ENCODE measurements at regions not wholly inside any gene's neighbourhood (a gene's known extent, or its start where the extent isn't known, plus 50 kb on each side); places are given as distances from the start of the nearest gene placed in this dataset.
"Not testable (repeated sequence)": the region's sequence is repeated elsewhere in the genome, so short reads cannot be mapped to it uniquely, and the experiment has no call there.

DNA sequence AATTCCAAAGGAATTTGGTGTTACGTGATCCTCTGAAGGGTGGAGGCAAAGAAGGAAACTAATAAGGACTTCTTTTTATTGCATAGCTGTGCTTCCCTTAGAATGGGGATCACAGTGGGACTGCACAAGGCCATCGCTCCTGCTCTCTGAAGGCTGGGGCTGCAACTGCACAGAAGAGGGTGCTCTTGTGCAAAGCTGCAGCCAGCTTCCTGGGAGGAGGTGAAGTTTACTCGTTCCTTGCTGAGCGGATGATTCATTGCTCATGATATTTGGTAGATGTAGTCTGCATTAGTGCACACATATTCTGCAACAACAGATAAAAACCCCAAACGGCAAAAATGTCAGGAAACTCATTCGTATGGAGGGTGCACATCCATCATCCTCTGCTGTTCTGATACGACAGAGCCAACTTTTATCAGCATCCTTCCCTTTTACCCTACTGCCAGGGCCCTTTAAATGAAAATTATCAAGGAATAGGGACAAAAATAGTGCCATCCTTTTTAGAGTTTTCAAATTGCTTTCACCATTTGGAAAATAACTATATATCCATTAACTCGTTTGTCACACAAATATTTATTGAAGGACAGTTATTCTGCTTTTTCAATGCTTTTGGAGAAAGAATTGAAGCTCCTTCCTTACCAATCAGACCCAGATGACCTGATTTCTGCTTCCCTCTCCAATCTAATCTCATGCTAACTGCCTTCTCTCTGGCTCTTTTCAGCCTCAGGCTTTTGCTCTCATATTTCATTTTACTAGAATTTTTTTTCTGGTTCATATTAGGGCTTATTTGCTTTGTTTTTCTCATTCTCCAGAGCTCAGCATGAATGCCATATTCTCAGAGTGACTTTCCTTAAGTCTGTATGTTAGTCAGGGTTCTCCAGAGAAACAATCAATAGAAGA, 263.6 kb downstream of the DUSP10 start:
- no peak for FAIRE-seq

DNA sequence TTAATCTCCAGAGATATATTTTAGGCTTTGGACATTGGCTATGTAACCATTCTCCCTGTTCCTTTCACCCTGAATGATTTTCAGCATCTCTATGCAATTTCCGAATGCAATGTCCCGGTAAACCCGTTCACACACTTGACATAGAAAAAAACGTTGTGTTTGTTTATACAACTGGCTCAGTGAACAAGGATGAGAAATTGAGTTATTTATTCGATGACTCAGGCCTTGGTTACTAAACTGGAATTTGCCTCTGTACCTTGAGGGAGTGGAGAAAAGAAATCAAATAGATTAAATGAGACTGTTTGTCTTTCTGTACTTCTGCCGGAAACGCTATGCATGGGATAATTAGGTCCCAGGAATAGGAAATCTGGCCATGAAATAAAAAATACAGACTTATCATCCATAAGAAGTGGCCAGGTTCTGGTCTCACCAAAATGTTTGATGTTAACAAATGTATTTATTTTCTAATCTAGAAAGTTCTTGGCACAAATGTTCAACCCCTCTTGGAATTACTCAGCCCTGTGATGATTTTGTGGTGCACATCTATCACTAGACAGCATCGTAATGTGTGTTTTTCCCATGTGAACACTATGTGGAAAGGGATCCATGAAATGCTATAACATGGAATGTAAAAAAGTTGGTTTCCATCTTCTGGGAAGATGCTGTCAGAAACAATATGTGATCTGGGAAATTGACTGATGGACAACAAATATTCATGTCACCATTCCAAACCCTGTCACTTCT, 253.9 kb downstream of the DUSP10 start:
- FAIRE-seq: no peak

DNA sequence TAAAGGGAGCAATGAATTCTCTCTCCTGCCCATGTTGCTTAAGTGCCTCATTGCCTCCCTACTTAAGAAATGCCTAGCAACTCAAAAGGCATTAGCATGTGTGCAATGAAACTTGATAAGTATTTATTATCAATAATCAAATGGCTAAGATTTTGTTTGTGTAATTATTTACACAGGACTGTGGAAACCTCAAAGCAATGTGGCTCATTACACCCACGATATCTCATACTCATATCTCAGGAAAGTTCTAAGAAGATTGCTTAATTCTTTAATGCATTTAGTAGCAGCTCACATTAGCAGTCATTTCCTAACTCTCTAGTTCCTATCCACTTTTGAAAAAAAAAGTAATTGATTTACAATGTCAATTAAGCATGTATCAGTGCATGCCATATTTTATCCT, 253.3 kb downstream of the DUSP10 start:
- FAIRE-seq: no peak

DNA sequence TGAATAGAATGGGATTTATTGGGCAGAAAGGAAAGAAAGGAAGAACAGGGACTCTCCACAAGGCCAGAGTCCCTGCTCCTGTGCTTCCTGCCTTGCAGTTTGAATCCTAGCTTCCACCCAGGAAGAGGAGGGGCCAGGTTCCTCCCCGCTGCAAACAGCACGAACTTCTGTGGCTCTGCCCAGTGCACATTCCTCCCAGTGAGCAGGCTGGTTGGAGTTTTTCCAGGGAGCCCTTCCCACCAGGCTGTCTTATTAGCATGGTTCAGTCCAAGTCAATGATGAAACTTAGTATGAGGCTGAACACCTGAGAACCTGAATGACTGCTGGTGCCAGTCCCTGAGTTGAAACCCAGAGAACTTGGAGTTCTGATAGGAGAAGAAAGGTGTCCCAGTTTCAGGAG, 247.2 kb downstream of the DUSP10 start:
- no peak for FAIRE-seq

DNA sequence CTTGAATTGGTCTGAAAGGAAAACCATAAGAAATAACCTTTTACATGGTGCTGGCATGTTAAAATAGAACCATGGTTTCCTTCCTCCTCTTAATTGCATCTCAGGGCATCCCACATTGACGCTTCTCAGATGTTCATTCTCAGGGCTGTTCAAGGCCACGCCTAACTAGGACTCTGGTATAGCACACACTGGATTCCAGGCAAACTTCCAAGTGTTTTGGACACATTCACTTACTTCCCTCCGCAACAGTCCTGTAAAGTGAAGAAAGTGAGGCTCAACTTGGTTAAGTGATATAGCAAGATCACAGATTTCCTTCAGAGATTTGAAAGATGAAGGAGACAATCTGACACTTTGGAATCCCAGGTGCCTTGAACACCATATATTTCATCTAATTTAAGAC, 244.8 kb downstream of the DUSP10 start:
- FAIRE-seq: no peak

DNA sequence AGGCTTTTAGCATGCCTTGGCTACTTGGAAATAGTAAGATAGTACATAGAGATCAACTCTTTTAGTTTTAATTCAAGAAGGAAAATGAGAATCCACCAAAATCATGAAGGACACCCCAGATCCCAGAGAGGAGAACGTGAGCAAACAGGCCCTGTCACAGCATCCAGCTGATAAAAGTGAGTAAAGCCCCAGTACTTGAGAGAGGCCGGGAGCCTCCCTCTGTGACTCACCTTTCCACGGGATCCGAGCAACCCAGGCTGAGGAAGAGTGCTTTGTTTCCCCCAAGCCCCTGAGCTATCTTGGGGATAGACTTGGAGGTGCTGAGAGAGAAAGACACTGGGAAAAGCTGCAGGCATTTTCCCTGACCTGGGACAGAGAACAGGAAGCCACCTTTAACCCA, 238.6 kb downstream of the DUSP10 start:
- no peak for FAIRE-seq

DNA sequence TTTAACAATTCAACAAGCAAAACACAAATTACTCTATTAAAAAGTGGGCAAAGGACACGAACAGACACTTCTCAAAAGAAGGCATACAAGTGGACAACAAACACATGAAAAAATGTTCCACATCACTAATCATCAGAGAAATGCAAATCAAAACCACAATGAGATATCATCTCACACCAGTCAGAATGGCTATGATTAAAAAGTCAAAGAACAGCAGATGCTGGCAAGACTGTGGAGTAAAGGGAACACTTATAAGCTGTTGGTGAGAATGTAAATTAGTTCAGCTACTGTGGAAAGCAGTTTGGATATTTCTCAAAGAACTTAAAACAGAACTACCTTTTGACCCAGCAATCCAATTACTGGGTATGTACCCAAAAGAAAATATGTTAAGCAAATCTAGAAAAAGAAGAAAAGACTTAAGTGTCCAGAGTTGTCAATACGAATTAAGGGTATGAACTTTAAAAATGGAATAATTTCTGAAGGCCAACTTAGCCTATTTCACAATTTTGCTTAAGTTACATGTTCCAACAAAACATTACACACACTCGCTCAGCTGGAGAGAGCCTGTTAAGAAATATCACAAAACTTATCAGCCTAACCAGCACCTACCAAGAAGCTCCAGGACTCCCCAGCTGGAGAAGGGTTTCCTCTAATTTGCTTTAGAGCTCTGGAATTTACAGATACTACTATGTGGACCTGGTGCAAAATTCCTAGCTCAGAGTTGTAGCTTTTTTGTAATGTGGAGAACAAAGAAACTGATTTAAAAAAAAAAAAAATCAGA, 232.1 kb downstream of the DUSP10 start:
- no peak for FAIRE-seq

DNA sequence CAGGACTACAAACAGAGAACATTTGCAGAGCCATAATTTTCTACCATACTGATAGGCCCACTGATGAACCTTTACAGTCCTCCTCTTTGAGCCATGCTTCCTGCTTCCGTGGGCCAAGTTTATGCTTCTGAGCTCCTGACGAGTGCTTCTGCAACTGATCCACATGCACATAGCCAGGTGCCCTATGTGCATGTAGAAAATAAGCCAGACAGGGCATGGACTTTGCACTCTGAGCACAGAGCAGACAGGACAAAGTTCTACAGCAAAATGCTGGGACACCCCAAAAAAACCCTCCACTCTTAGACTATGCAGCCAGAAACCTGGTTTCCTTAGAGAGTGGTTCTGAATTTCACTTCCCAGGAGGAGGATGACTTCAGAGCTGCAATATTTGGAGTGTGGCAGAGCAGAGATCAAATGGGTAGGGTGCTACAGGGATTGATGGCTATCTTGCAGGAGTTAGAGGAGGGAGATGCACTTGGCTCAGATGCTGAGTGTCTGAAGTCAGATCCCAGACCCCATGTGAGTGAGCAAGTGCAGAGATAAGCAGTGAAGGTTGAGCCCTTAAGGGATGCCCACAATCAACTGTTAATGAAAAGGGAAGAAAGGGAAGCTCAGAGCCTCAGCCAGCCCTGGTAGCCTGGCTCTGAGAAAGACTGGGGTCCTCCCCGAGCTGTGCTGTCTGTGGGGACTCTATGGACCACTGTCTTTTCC, 230.9 kb downstream of the DUSP10 start:
- FAIRE-seq: no peak

DNA sequence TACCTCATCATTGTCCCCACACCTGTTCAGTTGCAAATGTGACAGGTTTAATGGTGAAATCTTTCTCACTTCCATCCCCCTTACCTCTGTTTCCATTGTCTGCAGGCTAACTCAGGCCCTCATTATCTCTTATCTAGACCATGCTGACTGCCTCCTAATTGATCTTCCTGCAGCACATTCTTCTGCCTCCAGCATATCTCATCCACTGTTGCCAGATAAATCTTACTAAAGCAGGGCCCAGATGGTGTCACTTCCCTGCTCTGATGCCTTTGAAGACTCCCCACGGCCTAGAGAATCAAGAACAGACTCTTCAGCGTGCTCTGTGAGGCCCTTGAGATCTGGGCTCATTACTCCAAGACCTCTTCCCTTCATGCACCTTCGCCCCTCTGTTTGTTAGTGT, 230.1 kb downstream of the DUSP10 start:
- FAIRE-seq: no peak

DNA sequence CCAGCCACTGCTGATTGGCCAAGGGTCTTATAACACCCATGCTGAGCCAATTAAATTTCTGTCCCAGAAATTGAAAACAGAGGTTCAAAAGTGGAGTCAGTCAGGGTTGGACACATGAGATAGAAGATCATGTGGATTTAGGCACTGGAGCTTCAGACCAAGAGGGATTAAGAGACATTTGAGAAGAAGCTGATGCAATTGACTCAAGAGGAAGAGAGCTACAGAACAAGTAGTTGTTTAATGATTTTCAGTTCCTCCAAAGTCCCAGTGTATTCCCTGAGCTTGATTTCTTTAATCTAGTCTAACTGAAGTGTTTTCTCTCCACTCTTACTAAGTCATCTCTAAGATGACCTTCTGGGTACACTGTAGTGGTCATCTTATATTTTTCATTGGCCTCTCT, 227.1 kb downstream of the DUSP10 start:
- no peak for FAIRE-seq

DNA sequence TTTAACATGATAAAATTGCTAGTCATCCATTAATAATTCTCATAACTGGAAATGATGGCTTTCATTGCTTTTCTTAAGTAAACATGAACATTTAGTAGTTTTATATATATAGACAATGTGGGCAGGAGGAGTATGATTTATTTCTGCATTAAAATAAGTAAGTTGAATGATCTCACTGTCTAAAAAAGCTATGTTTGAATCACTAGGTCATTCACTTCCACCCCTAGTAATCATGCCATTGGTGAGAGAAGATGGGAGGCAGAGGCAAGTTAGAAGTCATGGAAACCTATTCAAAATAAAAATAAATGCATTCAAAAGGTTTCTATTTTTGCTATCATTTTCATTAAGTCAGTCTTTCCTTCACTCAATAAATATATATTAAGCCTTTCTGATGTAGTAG, 226.4 kb downstream of the DUSP10 start:
- no peak for FAIRE-seq

DNA sequence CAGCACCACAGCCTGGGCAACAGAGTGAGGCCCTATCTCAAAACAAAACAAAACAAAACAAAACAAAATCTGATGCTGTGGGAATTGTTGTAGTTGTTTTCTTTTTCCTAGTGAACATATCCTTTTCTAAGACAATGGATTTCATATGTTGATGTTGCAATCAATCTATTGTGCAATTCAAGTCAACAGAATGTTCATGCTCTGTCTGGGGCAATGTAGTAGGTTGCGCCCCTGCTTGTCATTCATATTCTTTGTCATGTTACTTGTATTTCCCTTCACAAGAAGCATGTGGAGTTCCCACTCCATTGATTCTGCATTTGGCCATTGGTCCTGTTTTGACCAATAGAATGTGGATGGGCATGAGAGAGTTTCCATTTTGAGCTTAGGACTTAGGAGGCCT, 223.9 kb downstream of the DUSP10 start:
- FAIRE-seq: no peak

DNA sequence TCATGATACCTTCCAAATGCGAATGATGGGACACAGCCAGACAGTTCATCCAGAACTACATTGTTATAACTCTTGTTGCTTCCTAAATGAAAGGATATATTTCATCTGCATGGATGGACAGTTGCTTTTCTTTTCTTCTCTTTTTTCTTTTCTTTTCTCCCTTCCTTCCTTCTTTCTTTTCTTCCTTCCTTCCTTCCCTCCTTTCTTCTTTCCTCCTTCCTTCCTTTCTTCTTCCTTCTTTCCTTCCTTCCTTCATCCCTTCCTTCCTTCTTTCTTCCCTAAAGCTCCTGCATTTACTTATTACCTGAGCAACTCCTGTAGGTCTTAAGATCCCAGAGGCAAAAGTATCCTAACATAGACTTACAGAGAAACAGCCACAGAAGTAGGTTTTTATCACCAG, 221.6 kb downstream of the DUSP10 start:
- FAIRE-seq: no peak

DNA sequence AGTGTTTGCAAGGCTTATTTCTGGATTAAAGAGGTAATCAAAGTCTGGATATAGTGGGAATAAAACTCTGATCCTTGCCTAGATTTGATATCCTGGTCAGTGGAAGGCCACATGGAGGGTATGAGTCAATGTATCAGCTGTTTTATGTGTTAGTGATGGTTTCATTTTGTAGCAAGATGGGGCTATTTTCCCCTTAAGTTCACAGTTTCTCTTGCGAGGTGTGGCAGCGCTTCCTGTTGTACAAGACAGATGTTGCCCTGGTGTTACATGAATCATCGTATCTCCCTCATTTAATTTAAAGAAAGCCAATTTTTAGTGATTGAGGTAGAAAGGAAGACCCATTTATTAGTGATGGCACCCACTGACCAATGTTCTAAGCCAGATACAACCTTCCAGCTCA, 220.2 kb downstream of the DUSP10 start:
- FAIRE-seq: no peak

DNA sequence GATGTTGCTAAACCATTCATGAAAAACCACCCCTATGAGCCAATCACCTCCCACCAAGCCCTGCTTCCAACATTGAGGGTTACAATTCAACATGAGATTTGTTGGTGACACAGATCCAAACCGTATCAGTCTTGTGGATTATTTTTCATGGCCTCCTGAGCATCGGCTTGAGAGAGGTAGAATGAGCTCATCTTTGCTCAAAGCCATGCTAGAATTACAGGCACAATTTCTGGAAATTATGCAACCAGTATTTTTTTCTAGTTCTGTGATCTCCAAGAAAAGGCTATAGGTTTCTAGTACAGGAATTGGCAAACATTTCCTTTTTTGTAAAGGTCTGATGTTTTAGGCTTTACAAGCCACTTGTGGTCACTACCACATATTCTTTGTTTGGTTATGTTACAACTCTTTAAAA, 219.4 kb downstream of the DUSP10 start:
- no peak for FAIRE-seq

DNA sequence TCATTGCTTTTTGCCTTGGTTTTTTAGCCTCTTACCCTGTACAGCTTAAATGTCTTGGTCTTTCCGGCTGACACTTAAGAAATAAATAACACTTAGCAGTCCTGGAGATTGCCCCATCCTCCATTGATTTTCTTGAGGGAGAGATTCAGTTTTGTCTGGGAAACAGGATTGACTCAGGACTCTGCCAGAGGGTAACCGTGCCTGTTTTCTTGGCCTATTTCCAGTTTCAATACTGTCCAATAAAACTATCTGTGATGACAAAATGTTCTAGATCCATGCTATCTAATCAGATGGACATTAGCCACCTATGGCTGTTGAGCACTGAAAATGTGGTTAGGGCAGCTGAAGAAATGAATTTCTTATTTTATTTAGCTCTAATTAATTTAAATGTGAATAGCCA, 216.1 kb downstream of the DUSP10 start:
- FAIRE-seq: no peak

DNA sequence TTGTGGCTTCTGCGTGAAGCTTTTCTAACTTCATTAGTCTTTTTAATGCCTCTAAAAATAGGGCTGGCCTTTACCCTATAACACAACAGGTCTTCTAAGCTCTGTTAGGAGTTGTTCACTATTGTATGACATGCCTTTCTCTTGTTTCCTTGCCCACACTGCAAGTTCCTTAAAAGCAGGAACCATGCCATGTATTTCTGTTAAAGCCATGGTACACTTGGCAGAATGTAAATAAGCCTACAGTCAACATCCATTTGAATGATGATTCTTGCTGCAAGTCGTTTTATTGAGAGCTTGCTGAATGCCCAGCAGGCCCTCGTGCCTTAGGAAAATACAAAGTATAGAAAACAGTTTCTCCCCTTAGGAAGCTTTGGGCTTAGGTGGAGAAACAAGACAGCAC, 214.6 kb downstream of the DUSP10 start:
- no peak for FAIRE-seq

DNA sequence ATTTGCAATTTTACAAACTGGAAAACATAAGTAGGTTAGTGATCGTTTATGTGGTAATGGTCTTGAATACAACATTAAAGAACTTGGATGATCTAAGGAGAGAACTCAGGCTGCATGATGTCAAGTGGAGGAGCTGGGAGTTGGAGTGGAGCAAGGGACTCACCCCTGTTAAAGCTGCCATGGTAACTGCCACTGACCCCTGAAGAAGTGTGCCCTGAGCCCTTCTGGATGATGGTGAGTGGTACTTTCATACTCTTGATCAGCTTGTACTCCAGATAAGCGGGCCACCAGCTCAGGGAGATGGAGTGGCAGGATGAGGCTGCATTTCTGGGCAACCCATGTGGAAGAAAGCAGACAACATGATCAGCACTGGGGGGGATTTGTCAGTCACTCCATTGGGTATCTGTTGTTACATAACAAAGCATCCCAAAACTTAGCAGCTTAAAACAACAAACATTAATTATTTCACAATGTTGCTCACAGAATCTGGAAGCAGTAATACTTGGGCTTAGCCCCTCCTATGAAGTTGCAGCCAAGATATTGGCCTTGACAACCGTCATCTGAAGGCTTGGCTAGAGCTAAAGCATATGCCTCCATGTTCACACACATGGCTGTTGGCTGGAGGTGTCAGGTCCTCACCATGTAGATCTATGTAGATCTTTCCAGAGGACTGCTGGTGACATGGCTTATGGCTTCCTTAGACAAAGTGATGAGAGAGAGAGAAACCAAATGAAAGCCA, 213.8 kb downstream of the DUSP10 start:
- no peak for FAIRE-seq

DNA sequence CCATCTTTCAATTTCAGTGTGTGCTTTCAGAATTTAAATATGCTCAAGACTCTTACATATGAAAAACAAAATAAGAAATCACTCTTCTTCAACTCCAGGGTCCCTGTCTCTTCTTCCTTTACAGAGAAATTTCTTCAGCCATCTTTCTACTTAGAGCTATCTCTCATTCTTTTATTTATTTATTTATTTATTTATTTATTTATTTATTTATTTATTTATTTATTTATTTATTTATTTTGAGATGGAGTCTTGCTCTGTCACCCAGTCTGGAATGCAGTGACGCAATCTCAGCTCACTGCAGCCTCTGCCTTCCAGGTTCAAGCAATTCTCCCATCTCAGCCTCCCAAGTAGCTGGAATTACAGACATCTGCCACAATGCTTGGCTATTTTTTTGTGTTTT, 211.7 kb downstream of the DUSP10 start:
- FAIRE-seq: not testable (repeated sequence)

DNA sequence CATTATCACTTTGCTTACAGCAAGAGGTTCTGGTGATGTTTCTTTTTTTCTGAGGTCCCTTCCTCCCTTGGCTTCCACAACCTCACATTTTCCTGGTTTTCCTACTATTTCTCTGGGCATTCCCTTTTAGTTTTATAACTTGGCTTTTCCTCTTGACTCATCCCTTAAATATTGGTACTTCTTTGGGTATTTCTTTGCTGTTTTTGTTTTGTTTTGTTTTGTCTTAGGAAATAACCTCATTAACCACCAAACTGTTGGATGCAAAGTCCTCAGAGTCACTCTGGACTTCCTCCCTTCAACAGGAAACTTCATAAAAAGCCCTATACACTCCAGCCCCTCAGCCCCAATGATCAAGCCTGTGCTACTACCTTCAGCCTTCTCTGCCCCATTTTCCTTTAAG, 211.1 kb downstream of the DUSP10 start:
- no peak for FAIRE-seq

DNA sequence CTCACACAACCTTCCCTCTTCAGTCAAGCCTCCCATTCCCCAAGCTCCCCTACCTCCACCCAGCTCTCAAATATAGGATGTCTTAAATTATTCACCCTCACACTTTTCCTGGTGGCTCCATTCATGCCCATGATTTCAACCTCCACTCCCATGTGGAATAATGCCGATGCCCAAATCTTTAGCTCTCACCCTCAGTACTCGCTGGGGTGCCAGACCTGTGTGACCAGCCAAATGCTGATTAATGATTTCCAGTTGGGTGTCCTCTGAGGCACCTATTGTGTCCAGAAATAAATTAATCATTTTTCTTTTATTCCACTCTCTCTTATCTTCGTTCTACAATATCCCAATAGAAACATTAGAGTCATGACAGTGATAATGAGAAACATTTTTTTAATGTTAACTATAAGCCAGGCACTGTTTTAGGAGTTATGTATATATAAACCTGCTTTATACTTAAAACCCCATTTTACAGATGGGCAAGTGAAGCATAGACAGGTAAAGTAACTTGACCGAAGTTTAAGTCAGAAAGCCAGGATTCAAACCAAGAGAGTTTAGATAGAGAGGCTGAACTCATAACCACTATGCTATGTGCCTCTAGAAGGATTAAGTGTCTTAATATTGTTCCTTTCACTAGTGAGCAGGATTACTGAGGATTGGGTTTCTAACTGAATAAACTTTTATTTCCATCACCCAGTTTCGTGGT, 209.7 kb downstream of the DUSP10 start:
- FAIRE-seq: no peak

DNA sequence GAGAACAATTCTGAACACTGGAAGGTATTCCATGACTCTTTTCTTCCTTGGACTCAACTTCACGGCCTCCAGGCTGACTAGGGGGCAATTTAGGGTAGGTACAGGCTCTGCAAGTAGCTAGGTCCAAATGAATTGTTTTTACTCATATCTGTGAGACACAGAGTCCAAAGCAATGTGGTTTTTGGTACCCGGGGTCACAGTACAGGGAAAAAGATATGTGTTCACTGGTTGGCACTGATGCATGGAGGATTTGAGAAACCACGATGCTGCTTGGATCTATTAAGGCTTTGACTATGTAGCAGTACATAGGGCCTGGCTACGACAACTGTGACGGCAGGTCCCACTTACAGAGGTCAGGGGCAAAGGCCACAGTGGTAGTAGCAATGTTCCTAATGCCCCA, 200.6 kb downstream of the DUSP10 start:
- FAIRE-seq: no peak
